CD14-positive monocyte (primary cell): ENCODE measurements at regions not wholly inside any gene's neighbourhood (a gene's known extent, or its start where the extent isn't known, plus 50 kb on each side); places are given as distances from the start of the nearest gene placed in this dataset.
A peak's percentile ranks its signal among the peaks of the same experiment; 100 is the strongest.

ENCODE experiments used
- DNase-seq, 3 donors: peaks; one replicate each; pipeline ENCODE4 v3.0.0-alpha.2; 2011 to 2022
- H2AFZ ChIP-seq: 2 replicates; pipeline ENCODE4 v1.6.0; 2012; ENCODE audit warnings: mild to moderate bottlenecking, low read depth, low read length, inconsistent platforms; ENCODE audit not compliant: insufficient read depth, poor library complexity, severe bottlenecking
- H3K27ac ChIP-seq, 2 donors: 1 replicate in 1 of 2; 2 replicates in 1 of 2; pipeline ENCODE4 v1.5.1; 2012 to 2013; ENCODE audit warnings: low read length in 2 of 2, control low read depth in 1 of 2, inconsistent platforms in 1 of 2, low read depth in 1 of 2, mild to moderate bottlenecking in 1 of 2
- H3K27me3 ChIP-seq, 2 donors: one replicate each; pipeline versions ENCODE4 v1.6.0 to v1.6.1; 2011 to 2013; ENCODE audit warnings: low read length in 2 of 2; ENCODE audit not compliant: control insufficient read depth in 2 of 2, insufficient read depth in 2 of 2
- H3K36me3 ChIP-seq, 2 donors: replicated peaks in 1 of 2; 1 replicate in 1 of 2; 2 replicates in 1 of 2; pipeline versions ENCODE4 v1.5.1 to v1.6.1; 2012 to 2013; ENCODE audit warnings: low read length in 2 of 2, control low read depth in 1 of 2, inconsistent platforms in 1 of 2, mild to moderate bottlenecking in 1 of 2; ENCODE audit not compliant: insufficient read depth in 2 of 2, control insufficient read depth in 1 of 2
- H3K4me1 ChIP-seq, 2 donors: 1 replicate in 1 of 2; 2 replicates in 1 of 2; pipeline versions ENCODE4 v1.5.1 to v1.6.1; 2012 to 2013; ENCODE audit warnings: low read length in 2 of 2, control low read depth in 1 of 2, inconsistent platforms in 1 of 2, mild to moderate bottlenecking in 1 of 2, moderate library complexity in 1 of 2; ENCODE audit not compliant: insufficient read depth in 2 of 2, control insufficient read depth in 1 of 2
- H3K4me2 ChIP-seq: replicated peaks from 2 replicates; pipeline ENCODE3; 2012; ENCODE audit warnings: low read length, moderate library complexity, mild to moderate bottlenecking; ENCODE audit not compliant: poor library complexity, severe bottlenecking; ENCODE audit errors: extremely low read depth
- H3K4me3 ChIP-seq, 3 experiments: fragments of 200-600 bp in 1 of 3; sonication (generic) in 1 of 3; replicated peaks in 1 of 3; 1 replicate in 2 of 3; 2 replicates in 1 of 3; pipeline ENCODE4 v1.5.1; 2011 to 2013; ENCODE audit warnings: low read length in 3 of 3, mild to moderate bottlenecking in 3 of 3, control low read depth in 2 of 3, low read depth in 2 of 3, inconsistent platforms in 1 of 3, moderate library complexity in 1 of 3
- H3K79me2 ChIP-seq: 2 replicates; pipeline ENCODE4 v1.6.0; 2012; ENCODE audit warnings: mild to moderate bottlenecking, control low read depth, inconsistent platforms, low read length, moderate library complexity; ENCODE audit not compliant: insufficient read depth
- H3K9ac ChIP-seq: 2 replicates; pipeline ENCODE4 v1.6.0; 2017; ENCODE audit warnings: low read length, mild to moderate bottlenecking; ENCODE audit not compliant: insufficient read depth, poor library complexity, severe bottlenecking
- H3K9me3 ChIP-seq, 2 donors: replicated peaks in 1 of 2; 1 replicate in 1 of 2; 2 replicates in 1 of 2; pipeline versions ENCODE4 v1.5.1 to v1.6.1; 2012 to 2013; ENCODE audit warnings: low read length in 2 of 2, control low read depth in 1 of 2; ENCODE audit not compliant: control insufficient read depth in 1 of 2, insufficient read depth in 1 of 2
- H4K20me1 ChIP-seq: 2 replicates; pipeline ENCODE4 v1.6.0; 2012; ENCODE audit warnings: mild to moderate bottlenecking, low read length, control low read depth, moderate library complexity; ENCODE audit not compliant: insufficient read depth
- H3K27ac Mint-ChIP-seq, 7 donors: one replicate each; pipeline ENCODE4 v1.8.0; 2020; ENCODE audit warnings: mild to moderate bottlenecking in 7 of 7, mixed read lengths in 7 of 7, moderate library complexity in 6 of 7, inconsistent platforms in 2 of 7
- H3K27me3 Mint-ChIP-seq, 3 donors: one replicate each; pipeline ENCODE4 v1.8.0; 2021 to 2022; ENCODE audit warnings: low read depth in 3 of 3, mild to moderate bottlenecking in 3 of 3, mixed read lengths in 3 of 3, moderate library complexity in 3 of 3, inconsistent platforms in 1 of 3
- H3K36me3 Mint-ChIP-seq, 2 donors: one replicate each; pipeline ENCODE4 v1.8.0; 2020; ENCODE audit warnings: mixed read lengths in 2 of 2, inconsistent platforms in 1 of 2, mild to moderate bottlenecking in 1 of 2
- H3K4me1 Mint-ChIP-seq: one replicate; pipeline ENCODE4 v1.8.0; 2020; ENCODE audit warnings: mild to moderate bottlenecking, mixed read lengths
- H3K4me3 Mint-ChIP-seq, 2 donors: one replicate each; pipeline ENCODE4 v1.8.0; 2020; ENCODE audit warnings: mild to moderate bottlenecking in 2 of 2, mixed read lengths in 2 of 2, moderate library complexity in 1 of 2
- H3K9me3 Mint-ChIP-seq, 7 donors: one replicate each; pipeline ENCODE4 v1.8.0; 2020 to 2022; ENCODE audit warnings: mixed read lengths in 7 of 7, mild to moderate bottlenecking in 6 of 7, moderate library complexity in 6 of 7, inconsistent platforms in 2 of 7
- CTCF ChIP-seq: fragments of 200-600 bp; IDR thresholded peaks from one replicate; pipeline ENCODE4 v1.8.0; 2022; ENCODE audit warnings: antibody characterized with exemption, mild to moderate bottlenecking
- WGBS: methylation state at CpG from one replicate; pipeline ENCODE4 v1.1.5; 2013; ENCODE audit warnings: missing lambda C conversion rate; ENCODE audit not compliant: insufficient coverage; 5-methylcytosine and 5-hydroxymethylcytosine counted together
- intact Hi-C, 2 donors: fragments of 100-400 bp; cut with micrococcal nuclease; formaldehyde crosslinking; loops; one replicate each; pipeline versions ENCODE4 v1.15.0 to v1.15.1; 2023

- no peaks in the 10 kb centered on the region for H3K4me1 Mint-ChIP-seq
- H3K36me3 Mint-ChIP-seq: no peaks in the 10 kb centered on the region
- Histone ChIP-seq H2AFZ (no peak overlapping the region), H4K20me1 (no peaks in the 10 kb centered on the region), H3K27ac (no peak overlapping the region), H3K9ac (no peak overlapping the region), H3K4me2 (no peak overlapping the region), H3K36me3 (no peaks in the 10 kb centered on the region), H3K4me1 (no peaks in the 10 kb centered on the region), H3K27me3 (no peaks in the 10 kb centered on the region), H3K79me2 (no peaks in the 10 kb centered on the region), H3K4me3 (no peak overlapping the region), H3K9me3 (peaks cover 0 to 4% of the 10 kb centered on the region in 2 donors)
- intact Hi-C loops: no loop called here
- H3K27me3 Mint-ChIP-seq: no peaks in the 10 kb centered on the region
- 79% methylated on average over 2 of the region's 2 CpGs for WGBS
- DNase-seq: no peak
- no peak for TF ChIP-seq CTCF
- peaks cover 0 to 15% (median 6%) of the 10 kb centered on the region in 7 donors for H3K9me3 Mint-ChIP-seq
- H3K4me3 Mint-ChIP-seq: peak overlapping the region in 1 of 2 donors; percentile 34
- H3K27ac Mint-ChIP-seq: no peak overlapping the region
These were observed 71.1 kb upstream of the SYT1 start for GRCh38 chr12:78793491-78793890.

GRCh38 chr12:78793982-78794381, 70.6 kb upstream of the SYT1 start:
- Histone ChIP-seq H2AFZ (no peak overlapping the region), H3K4me1 (no peaks in the 10 kb centered on the region), H3K4me2 (no peak overlapping the region), H3K4me3 (no peak overlapping the region), H3K79me2 (no peaks in the 10 kb centered on the region), H3K9ac (no peak overlapping the region), H3K9me3 (peaks cover 0 to 4% of the 10 kb centered on the region in 2 donors), H4K20me1 (no peaks in the 10 kb centered on the region), H3K27ac (no peak overlapping the region), H3K27me3 (no peaks in the 10 kb centered on the region), H3K36me3 (no peaks in the 10 kb centered on the region)
- Mint-ChIP-seq H3K4me3 (peak overlapping the region in 1 of 2 donors; percentile 34), H3K36me3 (no peaks in the 10 kb centered on the region), H3K9me3 (peaks cover 0 to 16% (median 6%) of the 10 kb centered on the region in 7 donors), H3K27me3 (no peaks in the 10 kb centered on the region), H3K4me1 (no peaks in the 10 kb centered on the region), H3K27ac (no peak overlapping the region)
- no peak for DNase-seq
- intact Hi-C loops: no loop called here
- WGBS: 97% methylated on average over 9 of the region's 18 CpGs
- no peak for TF ChIP-seq CTCF
